HG03457 (cell line): ENCODE measurements at regions not wholly inside any gene's neighbourhood (a gene's known extent, or its start where the extent isn't known, plus 50 kb on each side); places are given as distances from the start of the nearest gene placed in this dataset.
"Not testable (repeated sequence)": the region's sequence is repeated elsewhere in the genome, so short reads cannot be mapped to it uniquely, and the experiment has no call there.

Experiments used
- ATAC-seq: cut with Tn5 transposase; IDR thresholded peaks from one replicate; pipeline ENCODE4 v1.9.1; 2021; ENCODE audit warnings: moderate number of reproducible peaks; ENCODE audit not compliant: unreplicated experiment

- ATAC-seq, result no peak
Measured at GRCh38 chr4:31682796-31683195, 962.6 kb downstream of the PCDH7 start.

- ATAC-seq, result no peak
Measured at GRCh38 chr4:31687717-31688342, 967.7 kb downstream of the PCDH7 start.

- no peak for ATAC-seq
Measured at GRCh38 chr4:31692399-31692940, 972.3 kb downstream of the PCDH7 start.

- no peak for ATAC-seq
Measured at GRCh38 chr4:31701256-31701655, 981.1 kb downstream of the PCDH7 start.

GRCh38 chr4:31702326-31702725 is 982.2 kb downstream of the PCDH7 start:
- ATAC-seq, result no peak

- no peak for ATAC-seq
Measured at GRCh38 chr4:31714238-31714637, 994.1 kb downstream of the PCDH7 start.

GRCh38 chr4:31715302-31715701 is 995.1 kb downstream of the PCDH7 start:
- no peak for ATAC-seq

GRCh38 chr4:31727030-31727429 is 1006.9 kb downstream of the PCDH7 start:
- ATAC-seq, result no peak

GRCh38 chr4:31735004-31735403 is 1014.8 kb downstream of the PCDH7 start:
- ATAC-seq, result no peak

- ATAC-seq, result no peak
Measured at GRCh38 chr4:31737419-31737818, 1017.2 kb downstream of the PCDH7 start.

GRCh38 chr4:31741326-31741725 is 1021.2 kb downstream of the PCDH7 start:
- ATAC-seq, result no peak

- ATAC-seq, result no peak
Measured at GRCh38 chr4:31748382-31748781, 1028.2 kb downstream of the PCDH7 start.

- ATAC-seq, result not testable (repeated sequence)
Measured at GRCh38 chr4:31750581-31750980, 1030.4 kb downstream of the PCDH7 start.

- ATAC-seq, result no peak
Measured at GRCh38 chr4:31755751-31756150, 1035.6 kb downstream of the PCDH7 start.

GRCh38 chr4:31768756-31769155 is 1048.6 kb downstream of the PCDH7 start:
- no peak for ATAC-seq

GRCh38 chr4:31783311-31783710 is 1063.1 kb downstream of the PCDH7 start:
- no peak for ATAC-seq

- ATAC-seq, result no peak
Measured at GRCh38 chr4:31784558-31784957, 1064.4 kb downstream of the PCDH7 start.

- no peak for ATAC-seq
Measured at GRCh38 chr4:31787701-31788100, 1067.5 kb downstream of the PCDH7 start.

- no peak for ATAC-seq
Measured at GRCh38 chr4:31788676-31789075, 1068.5 kb downstream of the PCDH7 start.

- no peak for ATAC-seq
Measured at GRCh38 chr4:31791666-31792065, 1071.5 kb downstream of the PCDH7 start.

- ATAC-seq, result no peak
Measured at GRCh38 chr4:31793907-31794306, 1073.7 kb downstream of the PCDH7 start.

GRCh38 chr4:31797052-31797451 is 1076.9 kb downstream of the PCDH7 start:
- ATAC-seq, result not testable (repeated sequence)
